ENCODE measurements at regions not wholly inside any gene's neighbourhood (a gene's known extent, or its start where the extent isn't known, plus 50 kb on each side); places are given as distances from the start of the nearest gene placed in this dataset.

- Histone ChIP-seq H3K9me3 (no peaks in the 10 kb centered on the region), H3K4me3 (ENCODE audit: low read depth, low read length) (no peak overlapping the region), H3K36me3 (ENCODE audit: control insufficient read depth, insufficient read depth, low read length) (no peaks in the 10 kb centered on the region), H3K27me3 (replicated peaks; ENCODE audit: control insufficient read depth, insufficient read depth, low read length) (no peaks in the 10 kb centered on the region), H3K4me1 (no peaks in the 10 kb centered on the region)
- DNase-seq = no peak
- H3K27ac Mint-ChIP-seq (ENCODE audit: unreplicated experiment) = no peak overlapping the region
- no peak overlapping the region for H3K4me3 Mint-ChIP-seq (ENCODE audit: unreplicated experiment)
- no peaks in the 10 kb centered on the region for H3K9me3 Mint-ChIP-seq (ENCODE audit: unreplicated experiment)
- ChIA-PET CTCF (no interaction called here), POLR2A (no interaction called here)
- H3K4me1 Mint-ChIP-seq (ENCODE audit: low read depth, unreplicated experiment) = no peaks in the 10 kb centered on the region
- no peak for TF ChIP-seq CTCF (IDR thresholded peaks at IDR 0.05; ENCODE audit: insufficient read depth in 1 of 2, low read depth in 1 of 2, low read length in 1 of 2, severe bottlenecking in 1 of 2, unreplicated experiment in 1 of 2)
- BruUV-seq (replicated peaks) = no TSS peak
- H3K36me3 Mint-ChIP-seq (ENCODE audit: insufficient read depth, unreplicated experiment) = no peaks in the 10 kb centered on the region
- intact Hi-C loops (cut with micrococcal nuclease; ENCODE audit: unreplicated experiment) = no loop called here
- no peaks in the 10 kb centered on the region for H3K27me3 Mint-ChIP-seq (ENCODE audit: insufficient read depth, unreplicated experiment)
These were observed 211.0 kb upstream of the ADAMTS16 start for GRCh38 chr5:4929092-4929655.

GRCh38 chr5:4939042-4939781 lies 200.9 kb upstream of the ADAMTS16 start:
- H3K4me3 Mint-ChIP-seq (ENCODE audit: unreplicated experiment) = no peak overlapping the region
- H3K27ac Mint-ChIP-seq (ENCODE audit: unreplicated experiment) = no peak overlapping the region
- no peaks in the 10 kb centered on the region for H3K36me3 ChIP-seq (ENCODE audit: control insufficient read depth, insufficient read depth, low read length)
- H3K9me3 Mint-ChIP-seq (ENCODE audit: unreplicated experiment) = no peaks in the 10 kb centered on the region
- H3K27me3 Mint-ChIP-seq (ENCODE audit: insufficient read depth, unreplicated experiment) = peaks cover 11% of the 10 kb centered on the region
- H3K4me1 ChIP-seq = no peaks in the 10 kb centered on the region
- no TSS peak for BruUV-seq (replicated peaks)
- no peaks in the 10 kb centered on the region for H3K9me3 ChIP-seq
- no peak overlapping the region for H3K4me3 ChIP-seq (ENCODE audit: low read depth, low read length)
- H3K27me3 ChIP-seq (replicated peaks; ENCODE audit: control insufficient read depth, insufficient read depth, low read length) = no peaks in the 10 kb centered on the region
- no peak for TF ChIP-seq CTCF (IDR thresholded peaks at IDR 0.05; ENCODE audit: insufficient read depth in 1 of 2, low read depth in 1 of 2, low read length in 1 of 2, severe bottlenecking in 1 of 2, unreplicated experiment in 1 of 2)
- H3K36me3 Mint-ChIP-seq (ENCODE audit: insufficient read depth, unreplicated experiment) = no peaks in the 10 kb centered on the region
- intact Hi-C loops (cut with micrococcal nuclease; ENCODE audit: unreplicated experiment) = no loop called here
- ChIA-PET POLR2A (no interaction called here), CTCF (no interaction called here)
- no peaks in the 10 kb centered on the region for H3K4me1 Mint-ChIP-seq (ENCODE audit: low read depth, unreplicated experiment)
- no peak for DNase-seq

GRCh38 chr5:4941161-4941560 lies 199.0 kb upstream of the ADAMTS16 start:
- Histone ChIP-seq H3K36me3 (ENCODE audit: control insufficient read depth, insufficient read depth, low read length) (no peaks in the 10 kb centered on the region), H3K4me1 (no peaks in the 10 kb centered on the region), H3K9me3 (no peaks in the 10 kb centered on the region), H3K4me3 (ENCODE audit: low read depth, low read length) (no peak overlapping the region), H3K27me3 (replicated peaks; ENCODE audit: control insufficient read depth, insufficient read depth, low read length) (no peaks in the 10 kb centered on the region)
- intact Hi-C loops (cut with micrococcal nuclease; ENCODE audit: unreplicated experiment) = no loop called here
- H3K4me3 Mint-ChIP-seq (ENCODE audit: unreplicated experiment) = no peak overlapping the region
- POLR2A ChIA-PET = no interaction called here
- TF ChIP-seq CTCF (IDR thresholded peaks at IDR 0.05; ENCODE audit: insufficient read depth in 1 of 2, low read depth in 1 of 2, low read length in 1 of 2, severe bottlenecking in 1 of 2, unreplicated experiment in 1 of 2) = no peak
- H3K36me3 Mint-ChIP-seq (ENCODE audit: insufficient read depth, unreplicated experiment) = no peaks in the 10 kb centered on the region
- CTCF ChIA-PET = interaction anchor here (0.6 kb wide), 1 partner anchor 1448 kb away, joined by 5 read pairs; no protein-coding TSS in a partner anchor
- no TSS peak for BruUV-seq (replicated peaks)
- no peak overlapping the region for H3K27ac Mint-ChIP-seq (ENCODE audit: unreplicated experiment)
- H3K9me3 Mint-ChIP-seq (ENCODE audit: unreplicated experiment) = no peaks in the 10 kb centered on the region
- peaks cover 8% of the 10 kb centered on the region for H3K27me3 Mint-ChIP-seq (ENCODE audit: insufficient read depth, unreplicated experiment)
- H3K4me1 Mint-ChIP-seq (ENCODE audit: low read depth, unreplicated experiment) = no peaks in the 10 kb centered on the region
- DNase-seq = no peak

Data from Caco-2 (cell line).